ENCODE measurements at regions not wholly inside any gene's neighbourhood (a gene's known extent, or its start where the extent isn't known, plus 50 kb on each side); places are given as distances from the start of the nearest gene placed in this dataset.

DNA sequence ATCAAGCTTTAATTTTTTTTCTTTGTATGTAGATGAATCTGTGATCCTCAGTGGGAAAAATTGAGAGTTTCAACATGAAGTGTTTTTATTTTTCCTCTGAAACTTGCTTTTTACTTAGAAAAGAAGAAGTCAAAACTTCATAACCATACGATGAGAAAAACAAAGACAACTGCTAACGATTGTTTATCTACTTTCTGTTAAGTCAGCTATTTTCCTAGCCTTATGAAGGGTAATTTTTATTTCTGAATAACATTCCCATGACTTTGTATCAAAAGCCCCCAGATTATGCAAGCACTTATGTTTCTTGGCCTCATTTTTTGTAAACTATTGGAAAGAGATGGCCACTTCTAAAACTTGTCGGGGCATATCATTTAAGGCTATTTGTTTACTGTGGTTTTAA lies 645.1 kb upstream of the PRKX start:
- Histone ChIP-seq H3K4me1 (no peaks in the 10 kb centered on the region), H3K9me3 (no peaks in the 10 kb centered on the region), H3K27ac (no peak overlapping the region), H3K4me3 (no peak overlapping the region), H3K4me2 (no peak overlapping the region)
- ATAC-seq (no peak), FAIRE-seq (no peak), DNase-seq (ENCODE audit: low read depth in 1 of 2, low spot score in 1 of 2) (no peak)
- ChIA-PET POLR2A (no interaction called here), CTCF (no interaction called here)
- 9% methylated on average over 3 of the region's 3 CpGs for WGBS (ENCODE audit: missing lambda C conversion rate)
- TF ChIP-seq MAFK (IDR thresholded peaks at IDR 0.05; ENCODE audit: partially characterized antibody) (peak; percentile 56), RNF2 (IDR thresholded peaks at IDR 0.05; ENCODE audit: borderline replicate concordance, low read depth) (no peak)
- TF ChIP-seq, protein P1, sequence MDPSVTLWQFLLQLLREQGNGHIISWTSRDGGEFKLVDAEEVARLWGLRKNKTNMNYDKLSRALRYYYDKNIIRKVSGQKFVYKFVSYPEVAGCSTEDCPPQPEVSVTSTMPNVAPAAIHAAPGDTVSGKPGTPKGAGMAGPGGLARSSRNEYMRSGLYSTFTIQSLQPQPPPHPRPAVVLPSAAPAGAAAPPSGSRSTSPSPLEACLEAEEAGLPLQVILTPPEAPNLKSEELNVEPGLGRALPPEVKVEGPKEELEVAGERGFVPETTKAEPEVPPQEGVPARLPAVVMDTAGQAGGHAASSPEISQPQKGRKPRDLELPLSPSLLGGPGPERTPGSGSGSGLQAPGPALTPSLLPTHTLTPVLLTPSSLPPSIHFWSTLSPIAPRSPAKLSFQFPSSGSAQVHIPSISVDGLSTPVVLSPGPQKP (IDR thresholded peaks at IDR 0.05; ENCODE audit: low read depth, low read length), result no peak

DNA sequence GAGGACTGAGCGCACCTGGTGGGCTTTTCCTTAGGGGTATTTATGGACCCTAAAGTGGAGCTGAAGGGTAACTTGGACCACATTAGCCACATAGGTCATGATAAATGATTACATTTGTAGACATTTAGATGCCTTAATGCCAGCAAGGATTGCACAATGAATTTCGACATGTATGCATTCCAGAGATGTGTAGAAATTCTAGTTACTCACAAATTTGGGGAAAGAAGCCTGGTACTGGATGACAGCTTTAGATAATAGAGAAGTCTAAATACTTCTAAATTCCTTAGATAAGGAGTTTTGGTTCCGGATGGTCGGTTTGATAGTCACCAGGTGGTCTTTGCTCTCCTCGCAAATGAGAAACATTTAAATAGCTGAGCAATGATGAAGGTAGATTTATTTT lies 609.5 kb upstream of the PRKX start:
- DNase-seq (ENCODE audit: low read depth in 1 of 2, low spot score in 1 of 2), result no peak
- H3K4me2 ChIP-seq, result no peak overlapping the region
- no peak for FAIRE-seq
- no peak overlapping the region for H3K4me3 ChIP-seq
- H3K4me1 ChIP-seq, result no peaks in the 10 kb centered on the region
- WGBS (ENCODE audit: missing lambda C conversion rate), result 28% methylated on average over 5 of the region's 5 CpGs
- ChIA-PET CTCF (no interaction called here), POLR2A (no interaction called here)
- TF ChIP-seq KDM5A (IDR thresholded peaks at IDR 0.05), result no peak
- no peak for TF ChIP-seq SMC3 (IDR thresholded peaks at IDR 0.05)
- TF ChIP-seq RFX5 (IDR thresholded peaks at IDR 0.05), result no peak
- no peak for TF ChIP-seq CEBPB (IDR thresholded peaks at IDR 0.05)
- no peak for ATAC-seq
- no peaks in the 10 kb centered on the region for H3K9me3 ChIP-seq
- H3K27ac ChIP-seq, result no peak overlapping the region

DNA sequence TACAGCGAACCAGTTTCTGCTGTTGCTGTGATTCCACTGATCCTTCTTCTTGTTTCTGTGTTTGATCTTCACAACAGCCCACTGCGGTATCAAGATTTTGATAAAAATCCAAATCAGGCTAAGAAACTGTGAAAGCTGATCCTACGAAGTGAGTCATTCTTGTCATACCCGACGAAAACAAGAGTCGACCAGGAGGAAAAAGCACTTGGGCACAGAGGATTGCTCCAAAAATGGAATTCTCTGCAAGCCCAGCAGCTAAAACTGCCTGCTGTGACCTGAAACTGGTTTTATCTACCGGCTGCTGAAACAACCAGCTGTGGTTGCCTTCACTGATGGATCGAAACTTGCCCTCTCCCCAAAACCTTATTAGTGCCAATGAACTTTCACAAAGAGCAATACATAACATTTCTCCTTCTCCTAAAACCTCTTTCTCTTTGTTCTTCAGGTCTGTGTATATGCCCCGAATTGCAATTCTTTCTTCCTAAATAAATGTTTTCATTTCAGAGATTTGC lies 607.0 kb upstream of the PRKX start:
- Histone ChIP-seq H3K4me1 (no peaks in the 10 kb centered on the region), H3K4me2 (no peak overlapping the region), H3K4me3 (no peak overlapping the region), H3K27ac (no peak overlapping the region), H3K9me3 (no peaks in the 10 kb centered on the region)
- WGBS (ENCODE audit: missing lambda C conversion rate), result 2% methylated on average over 9 of the region's 9 CpGs
- ATAC-seq (no peak), FAIRE-seq (no peak), DNase-seq (ENCODE audit: low read depth in 1 of 2, low spot score in 1 of 2) (no peak)
- no peak for TF ChIP-seq HOXB13 (CRISPR knock-in tag; IDR thresholded peaks at IDR 0.05; ENCODE audit: low read depth)
- TF ChIP-seq CHD4 (IDR thresholded peaks at IDR 0.05; ENCODE audit: borderline replicate concordance), result no peak
- TF ChIP-seq RCOR1 (IDR thresholded peaks at IDR 0.05; ENCODE audit: low read depth, low read length), result no peak
- TF ChIP-seq, protein P2, sequence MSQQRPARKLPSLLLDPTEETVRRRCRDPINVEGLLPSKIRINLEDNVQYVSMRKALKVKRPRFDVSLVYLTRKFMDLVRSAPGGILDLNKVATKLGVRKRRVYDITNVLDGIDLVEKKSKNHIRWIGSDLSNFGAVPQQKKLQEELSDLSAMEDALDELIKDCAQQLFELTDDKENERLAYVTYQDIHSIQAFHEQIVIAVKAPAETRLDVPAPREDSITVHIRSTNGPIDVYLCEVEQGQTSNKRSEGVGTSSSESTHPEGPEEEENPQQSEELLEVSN (IDR thresholded peaks at IDR 0.05; ENCODE audit: borderline replicate concordance, low read depth), result no peak
- ChIA-PET POLR2A (no interaction called here), CTCF (no interaction called here)

DNA sequence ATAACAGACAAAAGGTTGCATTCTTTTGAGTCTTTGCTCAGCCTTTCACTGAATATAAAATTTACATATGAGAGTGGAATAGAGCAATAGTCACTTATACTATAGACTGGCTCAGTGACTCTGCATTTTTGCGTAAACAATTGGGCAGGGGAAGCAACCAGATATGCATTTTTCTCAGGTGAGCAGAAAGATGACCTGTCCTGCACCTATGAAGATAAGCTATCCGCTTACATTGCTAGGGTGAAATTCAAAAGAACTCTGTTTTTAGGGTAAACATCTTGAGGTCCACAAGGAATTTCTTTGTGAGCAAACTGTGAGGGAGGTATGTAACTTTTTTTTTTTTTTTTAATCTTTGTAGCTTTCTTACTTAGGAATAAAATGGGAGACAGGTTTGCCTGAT lies 602.4 kb upstream of the PRKX start:
- no peak overlapping the region for H3K27ac ChIP-seq
- ATAC-seq, result no peak
- TF ChIP-seq ZC3H11A (IDR thresholded peaks at IDR 0.05) (no peak), CHD2 (IDR thresholded peaks at IDR 0.05; ENCODE audit: low read length, partially characterized antibody) (no peak), KDM5A (IDR thresholded peaks at IDR 0.05) (no peak), JUN (IDR thresholded peaks at IDR 0.05) (no peak), RAD21 (conservative IDR thresholded peaks at IDR 0.05 in 1 of 2, IDR thresholded peaks at IDR 0.05 in 1 of 2) (no peak), TFCP2L1 (CRISPR knock-in tag; IDR thresholded peaks at IDR 0.05) (no peak), HOXA7 (CRISPR knock-in tag; IDR thresholded peaks at IDR 0.05) (no peak), POLR2AphosphoS2 (conservative IDR thresholded peaks at IDR 0.05; ENCODE audit: low read length) (no peak), MAFK (IDR thresholded peaks at IDR 0.05; ENCODE audit: partially characterized antibody) (no peak), PHF8 (IDR thresholded peaks at IDR 0.05; ENCODE audit: borderline replicate concordance, low read depth) (no peak), CHD4 (IDR thresholded peaks at IDR 0.05; ENCODE audit: borderline replicate concordance) (no peak), RFX5 (IDR thresholded peaks at IDR 0.05) (no peak), ESRRA (IDR thresholded peaks at IDR 0.05; ENCODE audit: borderline replicate concordance, low read length) (no peak), FOXS1 (CRISPR knock-in tag; IDR thresholded peaks at IDR 0.05) (no peak), EHF (CRISPR knock-in tag; IDR thresholded peaks at IDR 0.05) (no peak)
- TF ChIP-seq, protein P3, sequence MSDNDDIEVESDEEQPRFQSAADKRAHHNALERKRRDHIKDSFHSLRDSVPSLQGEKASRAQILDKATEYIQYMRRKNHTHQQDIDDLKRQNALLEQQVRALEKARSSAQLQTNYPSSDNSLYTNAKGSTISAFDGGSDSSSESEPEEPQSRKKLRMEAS (IDR thresholded peaks at IDR 0.05), result no peak
- CTCF ChIA-PET, result no interaction called here
- H3K4me3 ChIP-seq, result no peak overlapping the region
- DNase-seq (ENCODE audit: low read depth in 1 of 2, low spot score in 1 of 2), result no peak
- FAIRE-seq, result no peak
- H3K4me1 ChIP-seq, result no peaks in the 10 kb centered on the region
- no peaks in the 10 kb centered on the region for H3K9me3 ChIP-seq
- whole genome bisulfite sequencing (ENCODE audit: missing lambda C conversion rate), result 14% methylated on average over 2 of the region's 2 CpGs
- POLR2A ChIA-PET, result no interaction called here
- no peak overlapping the region for H3K4me2 ChIP-seq

Measured in A549 (cell line).